Renal pelvis (tissue), 1 donor: ENCODE measurements at regions not wholly inside any gene's neighbourhood (a gene's known extent, or its start where the extent isn't known, plus 50 kb on each side); places are given as distances from the start of the nearest gene placed in this dataset.
A peak's percentile ranks its signal among the peaks of the same experiment; 100 is the strongest.

Experiments
- DNase-seq: peaks from one replicate; pipeline ENCODE4 v3.0.0-alpha.2; 2013

- DNase-seq = no peak
Measured at GRCh38 chr1:39107341-39108290, 81.5 kb downstream of the NDUFS5 start.

GRCh38 chr1:39109644-39110043 lies 83.5 kb downstream of the NDUFS5 start:
- DNase-seq = no peak

GRCh38 chr1:39110325-39110851 lies 84.2 kb downstream of the NDUFS5 start:
- no peak for DNase-seq

- no peak for DNase-seq
Measured at GRCh38 chr1:39110882-39111281, 84.7 kb downstream of the NDUFS5 start.

GRCh38 chr1:39113109-39113743 lies 87.1 kb downstream of the NDUFS5 start:
- DNase-seq = no peak

GRCh38 chr1:39115271-39116110 lies 89.0 kb upstream of the MACF1 start:
- no peak for DNase-seq

GRCh38 chr1:39116116-39116607 lies 88.3 kb upstream of the MACF1 start:
- DNase-seq = no peak

- no peak for DNase-seq
Measured at GRCh38 chr1:39116860-39117728, 87.4 kb upstream of the MACF1 start.

- no peak for DNase-seq
Measured at GRCh38 chr1:39117899-39118450, 86.5 kb upstream of the MACF1 start.

- DNase-seq = no peak
Measured at GRCh38 chr1:39122056-39122455, 82.4 kb upstream of the MACF1 start.

- no peak for DNase-seq
Measured at GRCh38 chr1:39124282-39124681, 80.2 kb upstream of the MACF1 start.

GRCh38 chr1:39127513-39127912 lies 77.0 kb upstream of the MACF1 start:
- DNase-seq = peak; percentile 74

- no peak for DNase-seq
Measured at GRCh38 chr1:39128126-39128525, 76.4 kb upstream of the MACF1 start.

- DNase-seq = no peak
Measured at GRCh38 chr1:39128959-39129358, 75.5 kb upstream of the MACF1 start.

GRCh38 chr1:39129514-39129913 lies 75.0 kb upstream of the MACF1 start:
- no peak for DNase-seq

- DNase-seq = no peak
Measured at GRCh38 chr1:39130325-39130724, 74.2 kb upstream of the MACF1 start.

GRCh38 chr1:39131940-39132339 lies 72.6 kb upstream of the MACF1 start:
- DNase-seq = no peak

GRCh38 chr1:39132505-39133339 lies 71.8 kb upstream of the MACF1 start:
- peak; percentile 61 for DNase-seq

- no peak for DNase-seq
Measured at GRCh38 chr1:39133340-39133684, 71.2 kb upstream of the MACF1 start.
